GM06990 (cell line): ENCODE measurements at regions not wholly inside any gene's neighbourhood (a gene's known extent, or its start where the extent isn't known, plus 50 kb on each side); places are given as distances from the start of the nearest gene placed in this dataset.

ENCODE experiments used
- DNase-seq: peaks from one replicate; pipeline ENCODE4 v3.0.0-alpha.2; 2011; ENCODE audit not compliant: insufficient read length; ENCODE audit errors: extremely low read depth
- H3K27me3 ChIP-seq: replicated peaks from 2 replicates; pipeline ENCODE4 v1.6.0; 2011; ENCODE audit warnings: low read length; ENCODE audit not compliant: control insufficient read depth, insufficient read depth
- H3K36me3 ChIP-seq: 2 replicates; pipeline ENCODE4 v1.5.1; 2011; ENCODE audit warnings: low read length; ENCODE audit not compliant: control insufficient read depth, insufficient read depth
- H3K4me3 ChIP-seq: replicated peaks from 2 replicates; pipeline ENCODE4 v1.5.1; 2011; ENCODE audit warnings: low read depth, mild to moderate bottlenecking, control low read depth, low read length
- CTCF ChIP-seq: IDR thresholded peaks from 2 replicates; pipeline ENCODE4 v1.5.1; 2011; ENCODE audit warnings: low read length, control low read depth, mild to moderate bottlenecking, inconsistent platforms; ENCODE audit not compliant: insufficient read depth, poor library complexity, severe bottlenecking

GRCh38 chr6:144657691-144658090, 372.6 kb downstream of the UTRN start:
- no peak for DNase-seq
- no peak overlapping the region for H3K4me3 ChIP-seq
- H3K27me3 ChIP-seq: no peaks in the 10 kb centered on the region
- no peaks in the 10 kb centered on the region; the same call in 1 of the 2 replicates for H3K36me3 ChIP-seq
- TF ChIP-seq CTCF: no peak

- DNase-seq: no peak
- TF ChIP-seq CTCF: no peak
- no peaks in the 10 kb centered on the region; the same call in 1 of the 2 replicates for H3K36me3 ChIP-seq
- no peak overlapping the region for H3K4me3 ChIP-seq
- no peaks in the 10 kb centered on the region for H3K27me3 ChIP-seq
Measured at GRCh38 chr6:144659202-144660182, 374.4 kb downstream of the UTRN start.

GRCh38 chr6:144660561-144661115, 375.5 kb downstream of the UTRN start:
- TF ChIP-seq CTCF: no peak
- H3K36me3 ChIP-seq: no peaks in the 10 kb centered on the region; the same call in 1 of the 2 replicates
- DNase-seq: no peak
- H3K4me3 ChIP-seq: no peak overlapping the region
- H3K27me3 ChIP-seq: no peaks in the 10 kb centered on the region

GRCh38 chr6:144661116-144661806, 376.1 kb downstream of the UTRN start:
- no peak for DNase-seq
- no peak for TF ChIP-seq CTCF
- Histone ChIP-seq H3K36me3 (no peaks in the 10 kb centered on the region; the same call in 1 of the 2 replicates), H3K4me3 (no peak overlapping the region), H3K27me3 (no peaks in the 10 kb centered on the region)

- no peak for DNase-seq
- no peak for TF ChIP-seq CTCF
- Histone ChIP-seq H3K36me3 (no peaks in the 10 kb centered on the region; the same call in 1 of the 2 replicates), H3K27me3 (no peaks in the 10 kb centered on the region), H3K4me3 (no peak overlapping the region)
Measured at GRCh38 chr6:144662812-144663365, 377.8 kb downstream of the UTRN start.
